ENCODE measurements at regions not wholly inside any gene's neighbourhood (a gene's known extent, or its start where the extent isn't known, plus 50 kb on each side); places are given as distances from the start of the nearest gene placed in this dataset.

- H3K4me3 ChIP-seq (ENCODE audit: low read depth, low read length), result no peak overlapping the region
- in situ Hi-C loops (cut with HindIII; ENCODE audit: low sequenced_read_pairs), result no loop called here
- DNase-seq (ENCODE audit: low read depth, low spot score), result no peak
- no peak for TF ChIP-seq CTCF (IDR thresholded peaks at IDR 0.05; ENCODE audit: low read depth, low read length)
Observed at GRCh38 chr19:30634996-30635975, 263.1 kb downstream of the ZNF536 start.

- in situ Hi-C loops (cut with HindIII; ENCODE audit: low sequenced_read_pairs), result no loop called here
- TF ChIP-seq CTCF (IDR thresholded peaks at IDR 0.05; ENCODE audit: low read depth, low read length), result no peak
- H3K4me3 ChIP-seq (ENCODE audit: low read depth, low read length), result no peak overlapping the region
- DNase-seq (ENCODE audit: low read depth, low spot score), result no peak
Observed at GRCh38 chr19:30634131-30634830, 262.1 kb downstream of the ZNF536 start.

- H3K4me3 ChIP-seq (ENCODE audit: low read depth, low read length), result no peak overlapping the region
- DNase-seq (ENCODE audit: low read depth, low spot score), result no peak
- TF ChIP-seq CTCF (IDR thresholded peaks at IDR 0.05; ENCODE audit: low read depth, low read length), result no peak
- in situ Hi-C loops (cut with HindIII; ENCODE audit: low sequenced_read_pairs), result no loop called here
Observed at GRCh38 chr19:30631033-30631370, 258.8 kb downstream of the ZNF536 start.

- no peak overlapping the region for H3K4me3 ChIP-seq (ENCODE audit: low read depth, low read length)
- no peak for DNase-seq (ENCODE audit: low read depth, low spot score)
- TF ChIP-seq CTCF (IDR thresholded peaks at IDR 0.05; ENCODE audit: low read depth, low read length), result no peak
- in situ Hi-C loops (cut with HindIII; ENCODE audit: low sequenced_read_pairs), result no loop called here
Observed at GRCh38 chr19:30630289-30631032, 258.3 kb downstream of the ZNF536 start.

- in situ Hi-C loops (cut with HindIII; ENCODE audit: low sequenced_read_pairs), result no loop called here
- TF ChIP-seq CTCF (IDR thresholded peaks at IDR 0.05; ENCODE audit: low read depth, low read length), result no peak
- DNase-seq (ENCODE audit: low read depth, low spot score), result no peak
- no peak overlapping the region for H3K4me3 ChIP-seq (ENCODE audit: low read depth, low read length)
Observed at GRCh38 chr19:30629086-30629485, 256.9 kb downstream of the ZNF536 start.

GRCh38 chr19:30626626-30626966 is 254.4 kb downstream of the ZNF536 start:
- in situ Hi-C loops (cut with HindIII; ENCODE audit: low sequenced_read_pairs), result no loop called here
- no peak for TF ChIP-seq CTCF (IDR thresholded peaks at IDR 0.05; ENCODE audit: low read depth, low read length)
- no peak for DNase-seq (ENCODE audit: low read depth, low spot score)
- H3K4me3 ChIP-seq (ENCODE audit: low read depth, low read length), result no peak overlapping the region

Data from astrocyte of the spinal cord (primary cell).